ENCODE measurements at regions not wholly inside any gene's neighbourhood (a gene's known extent, or its start where the extent isn't known, plus 50 kb on each side); places are given as distances from the start of the nearest gene placed in this dataset.

- TF ChIP-seq, protein P1, sequence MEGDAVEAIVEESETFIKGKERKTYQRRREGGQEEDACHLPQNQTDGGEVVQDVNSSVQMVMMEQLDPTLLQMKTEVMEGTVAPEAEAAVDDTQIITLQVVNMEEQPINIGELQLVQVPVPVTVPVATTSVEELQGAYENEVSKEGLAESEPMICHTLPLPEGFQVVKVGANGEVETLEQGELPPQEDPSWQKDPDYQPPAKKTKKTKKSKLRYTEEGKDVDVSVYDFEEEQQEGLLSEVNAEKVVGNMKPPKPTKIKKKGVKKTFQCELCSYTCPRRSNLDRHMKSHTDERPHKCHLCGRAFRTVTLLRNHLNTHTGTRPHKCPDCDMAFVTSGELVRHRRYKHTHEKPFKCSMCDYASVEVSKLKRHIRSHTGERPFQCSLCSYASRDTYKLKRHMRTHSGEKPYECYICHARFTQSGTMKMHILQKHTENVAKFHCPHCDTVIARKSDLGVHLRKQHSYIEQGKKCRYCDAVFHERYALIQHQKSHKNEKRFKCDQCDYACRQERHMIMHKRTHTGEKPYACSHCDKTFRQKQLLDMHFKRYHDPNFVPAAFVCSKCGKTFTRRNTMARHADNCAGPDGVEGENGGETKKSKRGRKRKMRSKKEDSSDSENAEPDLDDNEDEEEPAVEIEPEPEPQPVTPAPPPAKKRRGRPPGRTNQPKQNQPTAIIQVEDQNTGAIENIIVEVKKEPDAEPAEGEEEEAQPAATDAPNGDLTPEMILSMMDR (IDR thresholded peaks at IDR 0.05), result no peak
- no peak for TF ChIP-seq POLR2A (IDR thresholded peaks at IDR 0.05)
- no peak for TF ChIP-seq POLR2AphosphoS5 (IDR thresholded peaks at IDR 0.05; ENCODE audit: insufficient read depth in 1 of 2, low read depth in 1 of 2)
Measured at GRCh38 chr7:33680682-33681081, 224.7 kb upstream of the BMPER start.
